ENCODE measurements at regions not wholly inside any gene's neighbourhood (a gene's known extent, or its start where the extent isn't known, plus 50 kb on each side); places are given as distances from the start of the nearest gene placed in this dataset.

DNA sequence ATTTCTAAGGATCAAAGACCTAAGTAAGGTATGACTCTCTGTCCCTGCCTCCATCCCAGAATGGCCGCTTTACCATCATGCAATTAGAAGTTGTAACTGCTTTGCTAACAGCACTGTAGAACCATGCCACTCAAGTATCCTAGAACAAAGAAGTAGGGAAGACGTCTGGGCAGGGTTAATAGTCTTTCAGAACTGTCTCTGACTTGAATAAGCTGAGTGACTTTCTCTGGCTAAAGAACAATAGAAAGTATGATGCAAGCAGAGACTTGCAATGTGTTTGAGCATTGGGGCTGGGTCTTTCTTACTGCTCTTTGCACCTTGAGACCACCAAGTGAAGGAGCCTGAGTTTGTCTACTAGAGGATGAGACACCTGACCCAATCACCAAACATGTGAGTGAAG is 279.6 kb upstream of the JAG1 start:
- no peak for DNase-seq
- Mint-ChIP-seq H3K9me3 (no peaks in the 10 kb centered on the region), H3K4me3 (no peak overlapping the region), H3K4me1 (no peaks in the 10 kb centered on the region), H3K27ac (no peak overlapping the region), H3K27me3 (no peaks in the 10 kb centered on the region), H3K36me3 (ENCODE audit: low read depth) (no peaks in the 10 kb centered on the region)
- CTCF ChIA-PET = no interaction called here
- POLR2A ChIA-PET = no interaction called here

DNA sequence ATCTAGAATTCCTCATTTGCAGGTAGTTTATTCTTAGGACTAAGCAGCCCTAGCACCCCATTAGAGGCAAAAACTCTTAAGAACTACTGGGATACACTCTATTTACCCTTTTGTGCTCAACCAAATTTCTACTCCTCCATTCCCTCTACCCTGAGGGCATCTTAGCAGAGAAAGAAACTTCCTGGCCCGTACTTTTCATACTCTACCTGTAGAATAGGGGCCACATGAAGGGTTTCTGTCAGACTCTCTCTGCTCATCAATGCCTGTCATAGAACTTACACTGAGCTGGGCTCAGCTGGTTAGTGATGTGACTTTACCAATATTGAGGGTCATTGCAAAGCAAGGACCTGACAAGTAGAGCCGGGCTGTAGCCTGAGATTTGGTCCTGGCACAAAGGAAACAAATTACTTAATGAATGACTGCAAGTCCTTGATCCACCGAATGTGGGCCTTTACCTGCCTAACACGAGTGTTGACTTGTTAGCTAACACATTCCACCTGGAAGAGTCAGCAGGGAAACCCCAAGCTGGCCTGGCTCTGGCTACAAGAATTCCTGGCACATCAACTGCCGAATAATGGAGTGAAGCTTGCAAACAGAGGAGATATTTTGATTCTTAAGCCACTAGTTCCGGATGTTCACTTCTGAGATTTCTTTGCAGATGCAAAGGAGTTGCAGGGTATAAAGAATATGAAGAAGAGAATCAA is 280.5 kb upstream of the JAG1 start:
- H3K27me3 Mint-ChIP-seq = no peaks in the 10 kb centered on the region
- DNase-seq = no peak
- no peaks in the 10 kb centered on the region for H3K9me3 Mint-ChIP-seq
- H3K27ac Mint-ChIP-seq = no peak overlapping the region
- CTCF ChIA-PET = no interaction called here
- H3K4me3 Mint-ChIP-seq = no peak overlapping the region
- no peaks in the 10 kb centered on the region for H3K4me1 Mint-ChIP-seq
- POLR2A ChIA-PET = no interaction called here
- H3K36me3 Mint-ChIP-seq (ENCODE audit: low read depth) = no peaks in the 10 kb centered on the region

DNA sequence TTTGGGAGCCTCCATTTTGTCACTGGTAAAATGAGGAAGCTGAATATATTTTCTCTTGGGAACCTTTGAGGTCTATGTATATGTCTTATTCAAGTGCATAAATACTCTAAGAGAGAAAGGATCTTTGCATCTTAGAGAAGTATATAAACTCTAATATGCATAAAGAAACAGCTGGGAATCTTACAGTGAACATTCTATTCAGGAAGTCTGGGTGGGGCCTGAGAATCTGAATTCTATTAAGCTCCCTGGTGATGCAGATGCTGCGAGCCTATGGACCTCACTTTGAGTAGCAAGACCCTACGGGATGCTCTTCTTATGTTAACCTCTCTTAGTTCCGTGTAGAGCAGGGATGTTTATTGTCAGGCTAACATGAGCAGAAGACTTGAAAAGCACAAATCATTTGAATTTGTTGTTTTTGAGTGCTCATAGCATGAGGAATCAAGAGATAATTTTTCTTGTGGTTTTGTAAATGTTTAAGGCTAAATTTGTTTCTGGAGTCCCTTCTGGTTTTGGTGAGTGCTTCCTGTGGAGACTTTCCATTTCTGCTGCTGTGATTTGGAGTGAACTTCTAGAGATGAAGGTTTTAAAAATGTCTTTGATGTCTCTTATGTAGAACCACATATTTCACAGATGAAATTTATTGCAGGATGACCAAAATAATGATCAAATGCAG is 281.2 kb upstream of the JAG1 start:
- no peak overlapping the region for H3K27ac Mint-ChIP-seq
- DNase-seq = no peak
- POLR2A ChIA-PET = no interaction called here
- no peaks in the 10 kb centered on the region for H3K36me3 Mint-ChIP-seq (ENCODE audit: low read depth)
- no peaks in the 10 kb centered on the region for H3K9me3 Mint-ChIP-seq
- no peaks in the 10 kb centered on the region for H3K4me1 Mint-ChIP-seq
- H3K27me3 Mint-ChIP-seq = no peaks in the 10 kb centered on the region
- no peak overlapping the region for H3K4me3 Mint-ChIP-seq
- CTCF ChIA-PET = no interaction called here

DNA sequence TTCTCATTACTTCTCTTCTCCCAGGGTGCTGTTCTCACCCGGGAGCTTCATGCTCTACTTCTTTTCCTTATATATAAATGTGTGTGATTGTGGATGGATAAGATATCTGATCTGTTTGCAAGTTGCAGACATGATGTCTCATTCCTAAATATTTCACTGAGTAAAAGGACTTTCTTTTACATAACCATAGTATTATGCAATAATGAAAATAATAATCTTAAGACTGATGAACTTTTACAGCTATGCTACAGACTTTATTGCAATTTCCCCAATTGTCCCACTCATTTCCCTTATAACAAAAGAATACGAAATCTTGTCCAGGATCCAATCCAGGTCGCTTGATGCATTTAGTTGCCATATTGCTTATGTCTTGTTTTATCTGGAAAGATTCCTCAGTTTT is 284.5 kb upstream of the JAG1 start:
- Mint-ChIP-seq H3K36me3 (ENCODE audit: low read depth) (no peaks in the 10 kb centered on the region), H3K27me3 (no peaks in the 10 kb centered on the region), H3K4me3 (no peak overlapping the region), H3K9me3 (no peaks in the 10 kb centered on the region), H3K4me1 (no peaks in the 10 kb centered on the region), H3K27ac (no peak overlapping the region)
- ChIA-PET CTCF (no interaction called here), POLR2A (no interaction called here)
- DNase-seq = no peak

DNA sequence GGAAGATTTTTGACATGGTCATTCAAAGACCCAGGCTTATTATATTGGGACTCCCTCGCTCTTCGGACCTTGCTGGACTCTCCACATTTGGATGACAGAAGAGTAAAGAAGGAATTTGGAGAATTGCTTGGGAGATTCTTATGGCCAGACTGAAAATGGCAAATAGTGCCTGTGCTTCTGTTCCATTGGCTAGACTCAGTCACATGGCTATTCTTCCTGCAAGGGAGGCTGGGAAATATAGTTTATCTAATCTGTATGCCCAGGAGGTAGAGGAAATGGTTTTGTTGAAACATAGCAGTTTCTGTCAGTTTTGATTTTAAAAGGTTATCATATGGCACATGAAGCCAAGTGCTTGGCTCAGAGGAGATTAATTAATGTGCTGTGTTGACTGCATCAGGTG is 286.6 kb upstream of the JAG1 start:
- no peaks in the 10 kb centered on the region for H3K4me1 Mint-ChIP-seq
- H3K27me3 Mint-ChIP-seq = no peaks in the 10 kb centered on the region
- POLR2A ChIA-PET = no interaction called here
- H3K36me3 Mint-ChIP-seq (ENCODE audit: low read depth) = no peaks in the 10 kb centered on the region
- no peak overlapping the region for H3K4me3 Mint-ChIP-seq
- H3K27ac Mint-ChIP-seq = no peak overlapping the region
- CTCF ChIA-PET = no interaction called here
- no peak for DNase-seq
- no peaks in the 10 kb centered on the region for H3K9me3 Mint-ChIP-seq

DNA sequence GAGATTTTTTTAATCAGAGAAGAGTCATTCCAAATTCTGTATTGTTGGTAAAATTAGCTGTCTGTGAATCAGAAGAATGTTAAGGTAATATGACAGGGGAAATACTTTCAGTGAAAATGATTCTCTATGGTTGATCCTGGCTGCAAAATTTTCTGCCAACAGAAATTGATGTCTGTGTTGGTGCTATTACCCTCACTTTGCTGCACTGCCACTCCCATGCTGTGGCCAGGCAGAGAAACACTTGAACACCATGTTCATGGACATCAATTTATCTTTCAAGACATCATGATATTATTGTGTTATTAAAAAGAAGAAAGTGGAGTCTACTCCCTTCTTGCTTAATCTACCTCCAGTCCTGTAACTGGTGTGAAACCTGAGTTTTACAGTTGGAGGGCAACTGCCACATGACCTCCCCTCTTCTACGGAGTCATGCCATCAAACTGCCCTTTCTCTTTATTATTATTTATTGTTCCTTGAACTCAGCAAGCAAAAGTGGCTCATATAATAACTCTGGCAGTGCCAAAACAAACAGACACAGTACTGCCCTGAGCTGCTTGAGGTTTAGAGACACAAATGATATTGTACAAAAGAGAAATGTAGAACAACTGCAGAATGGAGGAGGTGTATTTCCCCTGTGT is 288.0 kb upstream of the JAG1 start:
- Mint-ChIP-seq H3K27ac (no peak overlapping the region), H3K4me1 (no peaks in the 10 kb centered on the region), H3K9me3 (no peaks in the 10 kb centered on the region), H3K36me3 (ENCODE audit: low read depth) (no peaks in the 10 kb centered on the region), H3K4me3 (no peak overlapping the region), H3K27me3 (no peaks in the 10 kb centered on the region)
- CTCF ChIA-PET = no interaction called here
- no peak for DNase-seq
- POLR2A ChIA-PET = no interaction called here

DNA sequence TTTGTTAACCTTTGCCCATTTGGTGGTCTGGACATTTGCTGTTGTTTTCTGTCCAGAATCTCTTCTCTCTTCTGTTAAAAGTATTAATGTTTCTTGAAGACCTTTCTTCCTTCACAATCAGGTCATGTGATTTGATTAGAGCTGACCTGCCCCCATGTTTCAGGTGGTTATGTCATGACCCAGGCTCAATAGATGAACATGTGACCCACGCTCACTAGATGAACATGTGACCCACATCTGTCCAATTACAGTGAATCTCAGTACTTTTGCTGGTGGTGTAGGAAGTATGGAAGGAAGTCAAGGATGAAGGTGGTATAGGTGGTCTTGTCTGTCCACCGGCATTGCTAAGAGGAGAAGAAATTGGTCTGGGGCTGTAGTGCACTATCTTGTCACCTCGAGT is 289.1 kb upstream of the JAG1 start:
- ChIA-PET CTCF (no interaction called here), POLR2A (no interaction called here)
- DNase-seq = no peak
- no peak overlapping the region for H3K27ac Mint-ChIP-seq
- no peaks in the 10 kb centered on the region for H3K36me3 Mint-ChIP-seq (ENCODE audit: low read depth)
- no peaks in the 10 kb centered on the region for H3K4me1 Mint-ChIP-seq
- H3K9me3 Mint-ChIP-seq = no peaks in the 10 kb centered on the region
- no peak overlapping the region for H3K4me3 Mint-ChIP-seq
- no peaks in the 10 kb centered on the region for H3K27me3 Mint-ChIP-seq

DNA sequence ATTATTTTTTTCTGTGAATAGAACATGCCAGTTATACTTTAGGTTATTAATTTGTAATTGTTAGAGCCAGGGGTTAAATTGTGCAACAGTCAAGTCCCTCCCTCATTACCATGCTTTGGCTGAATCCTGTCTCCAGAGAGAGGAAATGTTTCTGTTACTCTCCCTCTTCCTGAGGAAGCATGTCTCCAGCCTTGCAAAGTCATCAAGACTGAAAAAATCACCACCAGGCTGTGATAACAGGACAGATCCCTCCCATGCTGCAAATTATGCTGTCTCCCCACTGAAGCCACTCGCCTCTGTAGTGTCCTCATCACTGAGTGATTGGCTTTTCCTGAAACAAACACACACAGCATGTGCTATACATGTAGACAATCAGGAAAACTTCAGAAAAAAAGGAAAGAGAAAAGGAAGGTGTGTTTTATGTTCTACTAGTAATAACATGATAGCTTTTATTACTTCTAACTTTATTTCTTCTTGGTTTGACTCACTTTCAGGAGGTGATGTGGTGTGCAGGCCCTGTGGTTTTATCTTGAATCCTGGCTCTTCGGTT is 290.0 kb upstream of the JAG1 start:
- H3K27me3 Mint-ChIP-seq = no peaks in the 10 kb centered on the region
- H3K4me1 Mint-ChIP-seq = no peaks in the 10 kb centered on the region
- POLR2A ChIA-PET = no interaction called here
- no peak overlapping the region for H3K27ac Mint-ChIP-seq
- CTCF ChIA-PET = no interaction called here
- DNase-seq = no peak
- no peaks in the 10 kb centered on the region for H3K9me3 Mint-ChIP-seq
- H3K36me3 Mint-ChIP-seq (ENCODE audit: low read depth) = no peaks in the 10 kb centered on the region
- H3K4me3 Mint-ChIP-seq = no peak overlapping the region

DNA sequence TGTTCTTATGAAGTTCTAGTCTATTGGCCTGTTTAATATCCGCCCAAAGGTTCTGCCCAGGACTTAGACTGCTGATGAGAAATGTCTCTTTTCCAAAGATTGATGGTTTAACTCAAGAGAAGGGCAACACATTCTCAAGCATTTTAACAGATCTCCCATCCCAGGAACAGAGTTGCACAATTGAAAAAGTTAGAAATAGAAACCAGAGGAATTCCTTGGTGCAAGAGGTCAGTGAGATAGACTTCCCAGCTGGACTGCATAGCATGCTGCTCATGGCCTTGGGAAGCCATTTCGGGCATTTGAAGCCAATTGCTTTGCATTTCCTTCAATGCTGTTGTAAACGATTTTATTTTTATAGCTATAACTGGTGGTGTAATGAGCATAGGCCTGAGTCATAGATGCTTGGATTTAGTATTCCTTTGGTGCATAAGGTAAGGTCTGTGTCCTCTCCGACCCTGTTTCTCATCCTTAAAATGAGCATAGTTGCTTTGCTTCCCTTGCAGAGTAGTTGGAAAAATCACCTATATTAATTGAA is 292.2 kb upstream of the JAG1 start:
- Mint-ChIP-seq H3K4me1 (no peaks in the 10 kb centered on the region), H3K27ac (no peak overlapping the region), H3K27me3 (no peaks in the 10 kb centered on the region), H3K4me3 (no peak overlapping the region), H3K36me3 (ENCODE audit: low read depth) (no peaks in the 10 kb centered on the region), H3K9me3 (no peaks in the 10 kb centered on the region)
- ChIA-PET POLR2A (no interaction called here), CTCF (no interaction called here)
- DNase-seq = no peak

DNA sequence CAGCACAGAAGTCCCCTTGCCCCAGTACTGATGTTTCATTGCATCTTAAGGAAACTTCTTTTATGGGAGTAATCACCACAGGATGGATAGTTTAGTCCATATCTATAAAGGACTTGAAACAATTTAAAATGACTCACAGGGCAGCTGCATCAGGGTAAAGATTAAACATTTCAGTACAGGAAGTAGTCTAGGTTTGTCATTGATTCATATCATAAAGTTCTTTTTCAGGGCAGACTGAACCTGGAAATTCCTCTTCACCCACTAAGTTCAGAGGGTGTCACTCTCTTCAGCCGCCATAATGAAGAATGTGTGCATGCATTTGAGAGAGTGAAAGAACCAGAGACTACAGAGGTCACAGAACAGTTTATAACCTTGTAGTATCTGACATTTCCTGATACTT is 296.3 kb upstream of the JAG1 start:
- no peak for DNase-seq
- Mint-ChIP-seq H3K36me3 (ENCODE audit: low read depth) (no peaks in the 10 kb centered on the region), H3K27ac (no peak overlapping the region), H3K4me1 (no peaks in the 10 kb centered on the region), H3K27me3 (no peaks in the 10 kb centered on the region), H3K4me3 (no peak overlapping the region), H3K9me3 (no peaks in the 10 kb centered on the region)
- ChIA-PET CTCF (no interaction called here), POLR2A (no interaction called here)

DNA sequence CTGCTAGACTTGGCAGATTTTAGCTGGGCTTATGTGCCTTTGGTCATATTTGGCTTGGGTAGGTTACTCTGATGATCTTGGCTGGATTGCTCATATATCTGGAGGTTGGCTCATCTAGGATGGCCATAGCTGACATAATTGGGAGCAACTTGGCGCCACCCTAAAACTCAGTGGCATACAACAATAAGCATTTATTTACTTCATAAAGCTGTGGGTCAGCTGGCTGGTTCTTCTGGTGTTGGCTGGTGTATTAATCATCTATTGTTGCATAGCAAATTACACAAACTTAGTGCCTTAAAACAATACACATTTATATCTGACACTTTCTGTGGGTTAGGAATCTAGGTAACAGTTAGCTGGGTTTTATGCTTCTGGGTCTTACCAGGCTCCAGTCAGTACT is 297.3 kb upstream of the JAG1 start:
- Mint-ChIP-seq H3K9me3 (no peaks in the 10 kb centered on the region), H3K36me3 (ENCODE audit: low read depth) (no peaks in the 10 kb centered on the region), H3K4me3 (no peak overlapping the region), H3K27me3 (no peaks in the 10 kb centered on the region), H3K4me1 (no peaks in the 10 kb centered on the region), H3K27ac (no peak overlapping the region)
- CTCF ChIA-PET = no interaction called here
- DNase-seq = no peak
- POLR2A ChIA-PET = no interaction called here

DNA sequence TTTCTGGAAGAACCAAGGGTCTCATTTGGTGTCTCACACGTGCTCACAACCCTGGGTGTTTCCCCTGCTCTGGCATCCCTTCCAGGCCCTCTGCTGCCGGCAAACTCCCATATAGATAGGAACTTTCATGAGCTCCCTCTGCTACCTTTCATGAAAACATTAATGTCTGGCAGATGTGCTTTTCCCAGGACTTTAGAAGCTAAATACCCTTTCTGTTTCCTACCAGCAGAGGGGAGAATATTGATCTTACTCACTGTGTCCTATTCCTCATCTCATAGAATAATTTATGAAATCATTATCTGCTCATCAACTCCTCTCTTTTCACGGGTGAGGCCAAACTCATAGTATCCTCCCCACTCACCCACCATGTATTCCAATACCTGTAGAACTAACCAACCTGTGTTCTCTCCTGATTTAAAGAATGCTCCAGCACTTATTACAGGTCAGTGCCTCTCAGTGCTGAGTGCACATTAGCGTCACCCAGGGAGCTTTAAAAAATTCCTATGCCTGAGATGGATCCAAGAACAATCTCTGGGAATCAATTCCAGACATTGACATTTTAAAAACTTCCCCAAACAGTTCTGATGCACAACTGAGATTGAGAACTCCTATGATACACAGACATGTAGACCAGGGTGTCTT is 298.5 kb upstream of the JAG1 start:
- Mint-ChIP-seq H3K4me3 (no peak overlapping the region), H3K9me3 (no peaks in the 10 kb centered on the region), H3K36me3 (ENCODE audit: low read depth) (no peaks in the 10 kb centered on the region), H3K4me1 (no peaks in the 10 kb centered on the region), H3K27me3 (no peaks in the 10 kb centered on the region), H3K27ac (no peak overlapping the region)
- no peak for DNase-seq
- POLR2A ChIA-PET = no interaction called here
- CTCF ChIA-PET = no interaction called here

DNA sequence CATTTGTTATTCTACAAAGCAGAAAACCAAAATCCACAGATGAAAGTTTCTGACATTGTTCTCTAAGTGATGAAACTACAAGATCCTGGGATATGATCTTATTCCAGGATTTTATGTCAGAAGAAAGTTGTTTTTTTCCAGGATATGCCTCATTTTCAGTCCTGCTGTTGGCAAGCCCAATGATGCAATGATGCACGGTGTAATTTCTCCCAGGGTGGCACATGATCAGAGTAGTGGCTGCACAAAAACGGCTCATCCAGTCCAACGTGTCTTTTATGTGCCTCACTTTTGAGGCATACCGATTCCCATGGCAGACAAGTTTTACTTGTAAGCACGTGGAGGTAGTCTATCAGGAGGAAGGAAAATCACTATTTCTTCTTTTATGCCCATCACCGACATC is 302.3 kb upstream of the JAG1 start:
- ChIA-PET POLR2A (no interaction called here), CTCF (no interaction called here)
- H3K36me3 Mint-ChIP-seq (ENCODE audit: low read depth) = no peaks in the 10 kb centered on the region
- H3K27ac Mint-ChIP-seq = no peak overlapping the region
- H3K4me1 Mint-ChIP-seq = no peaks in the 10 kb centered on the region
- H3K9me3 Mint-ChIP-seq = no peaks in the 10 kb centered on the region
- DNase-seq = no peak
- H3K4me3 Mint-ChIP-seq = no peak overlapping the region
- H3K27me3 Mint-ChIP-seq = no peaks in the 10 kb centered on the region

Data from activated CD4-positive, alpha-beta T cell treated with anti-CD3 and anti-CD28 coated beads, Interleukin-2, amount 10 ng/mL, durations not matched to agents 7 days and 5 days (primary cell).